ENCODE measurements at regions not wholly inside any gene's neighbourhood (a gene's known extent, or its start where the extent isn't known, plus 50 kb on each side); places are given as distances from the start of the nearest gene placed in this dataset.
"Not testable (repeated sequence)": the region's sequence is repeated elsewhere in the genome, so short reads cannot be mapped to it uniquely, and the experiment has no call there.

DNA sequence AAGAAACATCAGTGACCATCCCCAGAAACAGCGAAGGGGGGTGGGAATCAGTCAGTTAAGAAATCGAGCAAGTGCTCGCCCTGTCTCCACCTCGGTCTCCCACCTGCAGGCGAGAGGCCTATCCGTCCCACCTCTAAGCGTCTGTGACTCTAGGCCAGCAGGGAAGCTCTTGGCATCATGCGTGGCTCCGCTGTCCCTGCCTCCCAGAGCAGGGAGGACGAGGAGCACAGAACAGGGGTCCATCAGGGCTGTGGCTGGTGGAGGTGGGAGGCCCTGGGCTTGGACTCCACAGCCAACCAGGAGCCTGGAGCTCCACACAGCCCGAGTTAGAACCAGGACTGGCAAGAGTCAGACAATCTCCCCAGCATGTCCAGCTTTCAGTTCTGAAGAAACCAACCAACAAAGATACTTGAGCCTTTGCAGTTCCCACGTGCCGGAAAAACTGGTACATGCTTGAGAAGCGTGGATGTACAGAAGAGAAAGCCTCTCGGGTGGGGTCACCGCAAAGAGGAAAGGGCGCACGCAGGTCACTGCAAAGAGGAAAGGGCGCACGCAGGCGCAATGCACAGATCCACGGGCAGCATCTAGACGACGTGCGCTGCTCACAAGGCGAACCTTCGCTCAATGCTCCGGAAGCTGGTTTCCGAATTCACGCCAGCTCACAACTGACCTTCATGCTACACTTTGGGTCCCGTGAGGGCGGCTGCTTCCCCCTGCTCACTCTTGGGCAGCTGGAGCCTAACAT, 104.5 kb upstream of the ALKAL2 start:
- no peak for DNase-seq

- no peak for DNase-seq
Measured at GRCh38 chr2:391696-392095, 103.8 kb upstream of the ALKAL2 start.

DNA sequence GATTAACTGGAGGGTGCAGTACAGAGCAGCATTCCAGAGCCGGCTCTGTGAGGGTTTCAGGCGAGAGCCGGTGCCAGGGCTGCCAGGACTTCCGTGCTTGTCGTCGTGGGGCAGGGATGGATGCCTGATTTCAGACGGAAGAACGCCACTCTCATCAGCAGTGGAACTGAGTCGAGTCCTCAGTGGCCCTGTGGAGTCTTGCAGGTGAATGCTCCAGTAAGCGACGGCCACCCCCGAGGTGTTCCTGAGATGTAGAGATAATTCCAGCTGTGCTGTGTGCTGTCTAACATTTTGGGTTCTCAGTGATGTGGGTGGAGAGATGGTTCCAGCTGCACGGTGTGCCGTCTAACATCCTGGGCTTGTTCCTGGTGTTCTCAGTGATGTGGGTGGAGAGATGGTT, 103.1 kb upstream of the ALKAL2 start:
- DNase-seq, result no peak

DNA sequence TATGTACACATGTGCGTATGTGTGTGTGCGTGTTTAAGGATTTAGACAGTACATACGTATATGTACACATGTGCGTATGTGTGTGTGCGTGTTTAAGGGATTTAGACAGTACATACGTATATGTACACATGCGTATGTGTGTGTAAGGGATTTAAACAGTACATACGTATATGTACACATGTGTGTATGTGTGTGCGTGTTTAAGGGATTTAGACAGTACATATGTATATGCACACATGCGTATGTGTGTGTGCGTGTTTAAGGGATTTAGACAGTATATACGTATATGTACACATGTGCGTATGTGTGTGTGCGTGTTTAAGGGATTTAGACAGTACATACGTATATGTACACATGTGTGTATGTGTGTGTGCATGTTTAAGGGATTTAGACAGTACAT, 102.1 kb upstream of the ALKAL2 start:
- not testable (repeated sequence) for DNase-seq

DNA sequence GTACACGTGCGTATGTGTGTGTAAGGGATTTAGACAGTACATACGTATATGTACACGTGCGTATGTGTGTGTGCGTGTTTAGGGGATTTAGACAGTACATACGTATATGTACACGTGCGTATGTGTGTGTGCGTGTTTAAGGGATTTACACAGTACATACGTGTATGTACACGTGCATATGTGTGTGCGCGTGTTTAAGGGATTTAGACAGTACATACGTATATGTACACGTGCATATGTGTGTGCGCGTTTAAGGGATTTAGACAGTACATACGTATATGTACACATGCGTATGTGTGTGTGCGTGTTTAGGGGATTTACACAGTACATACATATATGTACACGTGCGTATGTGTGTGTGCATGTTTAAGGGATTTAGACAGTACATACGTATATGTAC, 100.9 kb upstream of the ALKAL2 start:
- not testable (repeated sequence) for DNase-seq

GRCh38 chr2:387980-388421, 100.1 kb upstream of the ALKAL2 start:
- DNase-seq, result no peak

GRCh38 chr2:386406-387103, 98.7 kb upstream of the ALKAL2 start:
- no peak for DNase-seq

GRCh38 chr2:385785-386184, 97.9 kb upstream of the ALKAL2 start:
- DNase-seq, result no peak

DNA sequence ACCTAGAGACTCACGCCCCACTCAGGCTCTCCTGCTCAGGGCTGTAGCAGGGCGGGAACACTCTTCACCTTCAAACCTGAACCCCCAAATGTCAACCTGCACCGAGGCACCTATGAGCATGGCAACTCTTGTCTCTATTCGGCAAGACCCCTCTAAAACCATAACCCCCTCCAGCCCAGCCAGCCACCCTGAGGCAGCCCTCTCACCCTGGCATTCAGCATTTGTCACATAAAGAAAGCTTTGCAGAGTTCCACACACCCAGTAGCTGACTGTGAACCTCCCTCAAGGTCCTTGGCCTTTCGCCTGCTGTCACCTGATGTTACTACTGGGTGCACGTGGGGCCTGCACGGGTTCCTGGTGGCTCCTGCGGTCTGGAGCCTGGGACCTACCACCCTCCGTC, 97.2 kb upstream of the ALKAL2 start:
- no peak for DNase-seq

DNA sequence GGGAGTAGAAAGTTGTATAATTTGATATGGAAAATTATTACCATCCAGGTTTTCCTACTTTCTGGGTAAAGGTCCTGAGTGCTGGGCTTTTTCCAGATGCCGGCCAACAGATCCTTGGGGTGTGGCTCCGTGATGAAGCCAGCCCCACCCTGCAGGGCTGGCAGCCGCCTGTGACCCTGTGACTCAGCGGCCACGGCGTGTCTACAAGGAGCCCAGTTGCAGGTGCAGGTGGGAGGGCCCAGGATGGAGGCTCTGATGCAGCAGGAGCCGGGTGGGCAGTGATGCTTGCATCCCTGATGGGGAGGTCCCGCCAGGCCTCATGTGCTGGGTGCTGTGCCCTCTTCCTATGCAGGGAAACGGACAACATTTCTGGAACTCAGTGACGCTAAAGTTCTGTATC, 96.0 kb upstream of the ALKAL2 start:
- DNase-seq, result no peak

- no peak for DNase-seq
Measured at GRCh38 chr2:383178-383577, 95.3 kb upstream of the ALKAL2 start.

- DNase-seq, result no peak
Measured at GRCh38 chr2:382728-383022, 94.8 kb upstream of the ALKAL2 start.

DNA sequence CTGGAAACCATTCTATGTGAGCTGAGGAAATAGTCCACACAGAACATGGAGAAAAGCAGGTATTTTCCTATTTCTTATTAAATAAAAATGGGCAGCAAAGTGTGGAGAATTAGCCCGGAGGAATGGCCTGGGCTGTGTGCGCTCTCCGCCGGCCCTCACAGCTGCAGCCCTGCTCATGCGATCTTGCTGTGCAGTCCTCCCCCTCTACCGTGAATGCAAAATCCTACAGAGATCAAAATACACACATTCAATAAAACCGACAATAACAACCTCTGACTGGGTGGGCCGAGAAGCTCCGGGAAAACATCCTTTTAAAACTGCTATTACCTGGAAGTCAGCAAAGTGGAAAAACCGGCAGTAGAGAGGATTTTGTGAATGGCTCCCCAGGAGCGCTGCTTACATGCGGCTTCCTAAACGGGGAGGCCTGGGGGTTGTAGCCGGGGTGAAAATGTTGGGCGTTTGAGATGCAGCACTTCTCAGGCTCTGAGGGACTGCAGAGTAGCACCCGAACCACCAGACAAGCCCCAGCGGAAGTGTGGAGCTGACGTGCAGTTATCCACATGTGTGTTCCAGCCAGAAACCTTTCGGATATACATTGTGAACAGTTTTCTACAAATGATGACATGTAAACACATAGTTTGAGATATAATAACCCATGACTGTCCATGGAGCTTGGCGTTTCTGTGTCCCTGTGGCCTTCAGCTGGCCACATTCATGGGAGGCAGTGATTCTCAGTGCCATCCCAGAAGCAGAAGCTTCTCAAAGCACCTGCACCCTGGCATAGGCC, 94.2 kb upstream of the ALKAL2 start:
- no peak for DNase-seq

DNA sequence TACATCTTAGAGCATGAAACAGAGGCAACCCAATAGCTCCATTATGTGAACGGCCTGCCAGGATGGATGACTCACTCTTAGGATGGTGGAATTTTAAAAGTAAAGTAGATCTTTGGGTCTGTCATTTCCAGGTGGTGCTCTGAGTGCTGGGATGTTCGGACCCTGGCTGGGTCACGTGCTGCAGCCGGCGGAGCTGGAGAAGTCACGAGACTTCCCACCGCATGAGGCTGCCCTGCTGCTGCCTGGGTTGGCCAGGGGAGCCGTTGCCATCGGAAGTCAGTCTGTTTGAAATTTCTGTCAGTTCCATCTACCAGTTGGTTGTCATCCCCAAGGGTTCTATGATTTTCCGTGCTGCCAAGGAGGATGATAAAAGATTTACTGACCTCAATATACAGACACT, 93.3 kb upstream of the ALKAL2 start:
- no peak for DNase-seq

- DNase-seq, result no peak
Measured at GRCh38 chr2:380772-381171, 92.9 kb upstream of the ALKAL2 start.

DNA sequence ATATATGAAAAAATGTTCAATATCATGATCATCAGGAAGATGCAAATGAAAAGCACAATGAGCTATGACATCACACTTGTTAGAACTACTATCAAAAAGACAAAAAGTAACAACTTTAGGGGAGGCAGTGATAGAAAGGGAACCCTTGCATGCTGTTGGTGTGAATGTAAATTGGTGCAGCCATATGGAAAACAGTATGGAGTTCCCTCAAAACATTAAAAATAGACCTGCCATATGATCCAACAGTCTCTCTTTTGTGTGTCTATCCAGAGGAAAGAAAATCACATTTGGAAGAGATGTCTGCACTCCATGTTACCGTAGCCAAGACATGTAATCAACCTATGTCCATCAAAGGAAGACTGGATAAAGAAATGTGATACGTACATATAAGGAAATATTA, 92.3 kb upstream of the ALKAL2 start:
- no peak for DNase-seq

- DNase-seq, result no peak
Measured at GRCh38 chr2:379778-380177, 91.9 kb upstream of the ALKAL2 start.

GRCh38 chr2:378364-378763, 90.5 kb upstream of the ALKAL2 start:
- DNase-seq, result no peak

DNA sequence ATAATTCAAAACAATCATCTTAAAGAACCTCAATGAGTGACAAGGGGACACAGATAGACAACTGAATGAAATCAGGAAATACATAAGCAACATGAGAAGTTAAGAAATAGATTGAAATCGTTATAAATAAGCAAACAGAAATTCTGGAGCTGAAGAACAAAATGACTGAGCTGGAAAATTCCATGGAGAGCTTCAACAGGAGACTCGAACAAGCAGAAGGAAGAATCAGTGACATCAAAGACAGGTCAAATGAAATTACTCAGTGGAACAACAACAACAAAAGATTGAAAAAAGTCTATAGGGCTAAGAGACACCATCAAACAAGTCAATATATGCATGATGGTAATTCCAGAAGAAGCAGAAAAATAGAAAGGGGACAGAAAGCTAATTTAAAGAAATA, 89.5 kb upstream of the ALKAL2 start:
- DNase-seq, result no peak

- no peak for DNase-seq
Measured at GRCh38 chr2:375956-376307, 88.0 kb upstream of the ALKAL2 start.

DNA sequence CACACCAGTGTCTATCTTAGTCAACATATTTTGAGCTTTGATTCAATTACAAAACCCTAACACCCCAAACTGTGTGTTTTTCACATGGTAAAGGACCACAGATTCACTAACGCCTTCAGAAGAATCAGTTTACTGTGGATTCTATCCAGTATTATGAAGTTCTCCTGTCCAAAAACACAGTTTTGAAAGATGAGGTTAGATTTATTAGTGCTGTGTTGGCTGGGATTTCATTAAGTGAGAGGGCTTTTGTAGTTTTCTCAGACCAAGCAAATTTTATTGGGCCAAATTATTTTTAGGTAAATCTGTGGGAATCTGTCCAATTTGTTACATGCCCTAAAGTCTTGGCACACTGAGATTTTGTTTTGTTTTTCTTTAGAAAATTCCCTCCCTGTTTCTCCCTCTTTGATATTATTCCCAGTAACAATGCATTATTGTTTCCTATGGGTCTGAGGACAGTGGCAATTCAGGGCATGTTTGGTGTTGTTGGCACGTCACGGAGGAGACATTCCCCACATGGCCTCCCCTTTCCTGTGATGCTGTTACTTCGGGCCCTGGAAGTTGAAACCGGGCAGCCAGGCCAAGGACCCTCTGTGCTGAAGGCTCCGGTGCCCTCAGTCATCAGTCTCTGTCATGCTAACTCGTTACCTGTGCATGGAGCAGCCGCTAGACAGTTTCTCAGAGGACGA, 87.5 kb upstream of the ALKAL2 start:
- DNase-seq, result no peak

DNA sequence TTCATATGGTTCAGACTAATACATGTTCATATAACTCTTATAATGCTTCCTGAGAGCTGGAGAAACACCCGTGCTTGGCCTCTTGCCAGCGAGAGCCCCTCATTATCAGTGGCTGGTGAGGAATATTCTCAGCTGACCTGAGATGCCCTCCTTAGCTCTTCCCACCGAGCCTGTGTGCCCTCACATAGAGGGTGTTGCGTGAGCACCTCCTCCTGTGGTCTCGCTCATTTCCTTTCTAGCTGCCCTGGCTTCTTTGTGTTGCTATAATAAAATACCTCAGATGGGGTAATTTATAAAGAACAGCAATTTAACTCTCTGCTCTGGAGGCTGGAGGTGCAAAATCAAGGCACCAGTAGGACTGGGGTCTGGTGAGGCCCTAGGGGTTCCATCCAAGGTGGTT, 80.5 kb upstream of the ALKAL2 start:
- peak; percentile 25 for DNase-seq

DNA sequence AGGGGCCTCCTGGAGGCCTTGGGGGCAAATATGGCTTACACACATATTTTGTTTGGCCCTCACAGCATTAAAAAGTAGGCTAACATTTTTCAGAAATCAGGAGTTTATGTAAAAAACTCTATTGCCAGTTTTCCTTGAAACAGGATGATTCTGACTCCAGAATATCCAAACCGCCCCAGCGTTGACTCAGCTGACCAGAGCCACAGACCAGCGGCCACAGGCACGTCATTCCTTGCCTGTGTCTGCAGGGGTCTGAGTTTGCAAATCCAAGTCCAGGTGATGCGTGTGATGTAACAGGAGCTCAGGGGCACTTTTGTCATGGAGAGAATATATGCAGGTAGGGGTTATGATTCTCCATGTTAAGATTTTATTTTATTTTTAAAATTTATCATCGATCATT, 79.4 kb upstream of the ALKAL2 start:
- DNase-seq, result no peak

GRCh38 chr2:366706-367105, 78.8 kb upstream of the ALKAL2 start:
- DNase-seq, result no peak

Data from GF-D8 (cell line).